Natural killer cell (primary cell): ENCODE measurements at regions not wholly inside any gene's neighbourhood (a gene's known extent, or its start where the extent isn't known, plus 50 kb on each side); places are given as distances from the start of the nearest gene placed in this dataset.
"Not testable (repeated sequence)": the region's sequence is repeated elsewhere in the genome, so short reads cannot be mapped to it uniquely, and the experiment has no call there.

ENCODE experiments used
- ATAC-seq, 3 donors: fragments of 150-1000 bp in 2 of 3; fragments of 200-7000 bp in 1 of 3; cut with Tn5 transposase; 1 replicate in 1 of 3; 2 replicates in 2 of 3; pipeline ENCODE4 v1.10.0; 2021; ENCODE audit warnings: mild to moderate bottlenecking in 2 of 3, moderate library complexity in 2 of 3
- DNase-seq, 2 donors: peaks; one replicate each; pipeline versions ENCODE4 v3.0.0 to v3.0.0-alpha.2; 2013 to 2021; ENCODE audit warnings: mixed read lengths in 1 of 2
- H3K27ac ChIP-seq: one replicate; pipeline ENCODE4 v1.5.1; 2013; ENCODE audit warnings: mild to moderate bottlenecking, low read length
- H3K27me3 ChIP-seq: one replicate; pipeline ENCODE4 v1.6.1; 2013; ENCODE audit warnings: low read length; ENCODE audit not compliant: control insufficient read depth, insufficient read depth
- H3K36me3 ChIP-seq: one replicate; pipeline ENCODE4 v1.6.1; 2013; ENCODE audit warnings: low read length; ENCODE audit not compliant: control insufficient read depth, insufficient read depth
- H3K4me1 ChIP-seq: one replicate; pipeline ENCODE4 v1.6.1; 2013; ENCODE audit warnings: low read length; ENCODE audit not compliant: control insufficient read depth, insufficient read depth
- H3K4me3 ChIP-seq: one replicate; pipeline ENCODE4 v1.5.1; 2013; ENCODE audit warnings: low read length
- H3K9me3 ChIP-seq: one replicate; pipeline ENCODE4 v1.6.1; 2013; ENCODE audit warnings: low read length; ENCODE audit not compliant: control insufficient read depth, insufficient read depth
- H3K27ac Mint-ChIP-seq, 2 donors: one replicate each; pipeline ENCODE4 v1.8.0; 2022; ENCODE audit warnings: mild to moderate bottlenecking in 2 of 2, mixed read lengths in 2 of 2, moderate library complexity in 1 of 2
- H3K27me3 Mint-ChIP-seq, 2 donors: one replicate each; pipeline ENCODE4 v1.8.0; 2022; ENCODE audit warnings: low read depth in 2 of 2, mixed read lengths in 2 of 2
- H3K36me3 Mint-ChIP-seq: one replicate; pipeline ENCODE4 v1.8.0; 2022; ENCODE audit warnings: mixed read lengths
- H3K4me1 Mint-ChIP-seq, 2 donors: one replicate each; pipeline ENCODE4 v1.8.0; 2022; ENCODE audit warnings: mixed read lengths in 2 of 2
- H3K4me3 Mint-ChIP-seq: one replicate; pipeline ENCODE4 v1.8.0; 2022; ENCODE audit warnings: mild to moderate bottlenecking, moderate library complexity, mixed read lengths
- H3K9me3 Mint-ChIP-seq, 2 donors: one replicate each; pipeline ENCODE4 v1.8.0; 2022; ENCODE audit warnings: mixed read lengths in 2 of 2
- CTCF ChIP-seq: fragments of 200-600 bp; IDR thresholded peaks from one replicate; pipeline ENCODE4 v1.8.0; 2022; ENCODE audit warnings: antibody characterized with exemption
- WGBS: methylation state at CpG from one replicate; pipeline ENCODE4 v1.1.7; 2013; ENCODE audit warnings: missing lambda C conversion rate; ENCODE audit not compliant: insufficient coverage; 5-methylcytosine and 5-hydroxymethylcytosine counted together
- intact Hi-C: fragments of 100-400 bp; cut with micrococcal nuclease; formaldehyde crosslinking; loops from one replicate; pipeline ENCODE4 v1.14.2; 2022

- H3K4me1 ChIP-seq, result no peaks in the 10 kb centered on the region
- DNase-seq, result no peak
- no peak overlapping the region for H3K27ac ChIP-seq
- intact Hi-C loops, result no loop called here
- ATAC-seq, result no peak
- peaks cover 20% of the 10 kb centered on the region for H3K9me3 ChIP-seq
- peaks cover 6 to 9% of the 10 kb centered on the region in 2 donors for H3K9me3 Mint-ChIP-seq
- H3K4me3 ChIP-seq, result no peak overlapping the region
- no peaks in the 10 kb centered on the region for H3K27me3 Mint-ChIP-seq
- WGBS, result 58% methylated on average over 3 of the region's 3 CpGs
- no peaks in the 10 kb centered on the region for H3K36me3 ChIP-seq
- H3K4me3 Mint-ChIP-seq, result no peak overlapping the region
- H3K36me3 Mint-ChIP-seq, result no peaks in the 10 kb centered on the region
- no peak for TF ChIP-seq CTCF
- no peaks in the 10 kb centered on the region for H3K27me3 ChIP-seq
- no peak overlapping the region for H3K27ac Mint-ChIP-seq
- no peaks in the 10 kb centered on the region for H3K4me1 Mint-ChIP-seq
Measured at GRCh38 chr5:25330721-25331120, 685.9 kb upstream of the CDH10 start.

GRCh38 chr5:25327172-25327571 lies 682.4 kb upstream of the CDH10 start:
- 83% methylated on average over 2 of the region's 2 CpGs for WGBS
- DNase-seq, result no peak
- Histone ChIP-seq H3K27me3 (no peaks in the 10 kb centered on the region), H3K27ac (no peak overlapping the region), H3K9me3 (peaks cover 20% of the 10 kb centered on the region), H3K4me1 (no peaks in the 10 kb centered on the region), H3K4me3 (no peak overlapping the region), H3K36me3 (no peaks in the 10 kb centered on the region)
- Mint-ChIP-seq H3K27me3 (no peaks in the 10 kb centered on the region), H3K4me3 (no peak overlapping the region), H3K4me1 (no peaks in the 10 kb centered on the region), H3K9me3 (peaks cover 13% of the 10 kb centered on the region in 2 donors), H3K36me3 (no peaks in the 10 kb centered on the region), H3K27ac (no peak overlapping the region)
- intact Hi-C loops, result no loop called here
- TF ChIP-seq CTCF, result no peak
- no peak for ATAC-seq

GRCh38 chr5:25301836-25302235 lies 657.1 kb upstream of the CDH10 start:
- intact Hi-C loops, result no loop called here
- H3K27me3 Mint-ChIP-seq, result no peaks in the 10 kb centered on the region
- Histone ChIP-seq H3K4me3 (no peak overlapping the region), H3K36me3 (no peaks in the 10 kb centered on the region), H3K27me3 (no peaks in the 10 kb centered on the region), H3K27ac (no peak overlapping the region), H3K4me1 (no peaks in the 10 kb centered on the region), H3K9me3 (no peaks in the 10 kb centered on the region)
- no peaks in the 10 kb centered on the region for H3K4me1 Mint-ChIP-seq
- peaks cover 7% of the 10 kb centered on the region for H3K36me3 Mint-ChIP-seq
- peaks cover 16 to 20% of the 10 kb centered on the region in 2 donors for H3K9me3 Mint-ChIP-seq
- DNase-seq (no peak), ATAC-seq (no peak)
- TF ChIP-seq CTCF, result no peak
- WGBS, result 88% methylated on average over 1 of the region's 2 CpGs
- no peak overlapping the region for H3K4me3 Mint-ChIP-seq
- no peak overlapping the region for H3K27ac Mint-ChIP-seq

GRCh38 chr5:25295067-25295466 lies 650.3 kb upstream of the CDH10 start:
- no peak overlapping the region for H3K27ac Mint-ChIP-seq
- peaks cover 9 to 23% of the 10 kb centered on the region in 2 donors for H3K9me3 Mint-ChIP-seq
- no peaks in the 10 kb centered on the region for H3K27me3 Mint-ChIP-seq

GRCh38 chr5:25289766-25290165 lies 645.0 kb upstream of the CDH10 start:
- H3K4me3 ChIP-seq, H3K27ac Mint-ChIP-seq, H3K4me3 Mint-ChIP-seq, H3K36me3 Mint-ChIP-seq, H3K27me3 Mint-ChIP-seq, H3K4me1 Mint-ChIP-seq, H3K4me1 ChIP-seq, H3K36me3 ChIP-seq, H3K9me3 ChIP-seq, H3K27ac ChIP-seq, DNase-seq, ATAC-seq, H3K27me3 ChIP-seq, intact Hi-C loops: not testable (repeated sequence)
- peaks cover 5 to 12% of the 10 kb centered on the region in 2 donors for H3K9me3 Mint-ChIP-seq
- 85% methylated on average over 1 of the region's 2 CpGs for WGBS

More at GRCh38 chr5:25295067-25295466, 650.3 kb upstream of the CDH10 start:
- Histone ChIP-seq H3K4me3 (no peak overlapping the region), H3K27ac (no peak overlapping the region), H3K27me3 (no peaks in the 10 kb centered on the region), H3K4me1 (no peaks in the 10 kb centered on the region), H3K36me3 (no peaks in the 10 kb centered on the region), H3K9me3 (peaks cover 4% of the 10 kb centered on the region)
- WGBS, result 79% methylated on average over 2 of the region's 3 CpGs
- intact Hi-C loops, result no loop called here
- no peak for TF ChIP-seq CTCF
- ATAC-seq (no peak), DNase-seq (no peak)
- Mint-ChIP-seq H3K4me3 (no peak overlapping the region), H3K36me3 (peaks cover 13% of the 10 kb centered on the region), H3K4me1 (no peaks in the 10 kb centered on the region)
